ENCODE measurements at regions not wholly inside any gene's neighbourhood (a gene's known extent, or its start where the extent isn't known, plus 50 kb on each side); places are given as distances from the start of the nearest gene placed in this dataset.

DNA sequence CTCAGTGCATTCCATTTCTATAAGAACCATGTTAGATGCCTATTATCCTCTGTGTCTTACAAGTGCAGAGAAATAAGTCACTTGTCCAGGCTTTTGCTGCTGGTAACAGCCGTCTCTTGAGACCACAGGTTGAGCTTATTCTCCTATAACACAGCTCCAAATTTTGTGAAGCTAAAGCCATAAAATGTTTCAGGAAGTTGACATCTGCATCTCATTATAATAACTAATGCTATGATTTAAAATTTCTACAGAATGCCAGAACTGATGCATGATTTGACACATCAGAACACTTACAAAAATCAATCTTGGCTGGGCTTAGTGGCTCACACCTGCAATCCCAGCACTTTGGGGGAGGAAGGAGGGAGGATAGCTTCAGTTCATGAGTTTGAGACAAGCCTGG, 986.9 kb downstream of the TYW1 start:
- H3K4me3 ChIP-seq (replicated peaks; ENCODE audit: low read depth, low read length): no peak overlapping the region
- no peak for DNase-seq (ENCODE audit: low read depth)
- no peak for TF ChIP-seq CTCF (IDR thresholded peaks at IDR 0.05; ENCODE audit: low read length, missing control alignments)

GRCh38 chr7:67984326-67984725, 987.7 kb downstream of the TYW1 start:
- no peak overlapping the region for H3K4me3 ChIP-seq (replicated peaks; ENCODE audit: low read depth, low read length)

GRCh38 chr7:67989142-67989541, 992.5 kb downstream of the TYW1 start:
- no peak overlapping the region for H3K4me3 ChIP-seq (replicated peaks; ENCODE audit: low read depth, low read length)
- DNase-seq (ENCODE audit: low read depth): no peak
- TF ChIP-seq CTCF (IDR thresholded peaks at IDR 0.05; ENCODE audit: low read length, missing control alignments): no peak

More at GRCh38 chr7:67984326-67984725, 987.7 kb downstream of the TYW1 start:
- TF ChIP-seq CTCF (IDR thresholded peaks at IDR 0.05; ENCODE audit: low read length, missing control alignments): no peak
- DNase-seq (ENCODE audit: low read depth): no peak

DNA sequence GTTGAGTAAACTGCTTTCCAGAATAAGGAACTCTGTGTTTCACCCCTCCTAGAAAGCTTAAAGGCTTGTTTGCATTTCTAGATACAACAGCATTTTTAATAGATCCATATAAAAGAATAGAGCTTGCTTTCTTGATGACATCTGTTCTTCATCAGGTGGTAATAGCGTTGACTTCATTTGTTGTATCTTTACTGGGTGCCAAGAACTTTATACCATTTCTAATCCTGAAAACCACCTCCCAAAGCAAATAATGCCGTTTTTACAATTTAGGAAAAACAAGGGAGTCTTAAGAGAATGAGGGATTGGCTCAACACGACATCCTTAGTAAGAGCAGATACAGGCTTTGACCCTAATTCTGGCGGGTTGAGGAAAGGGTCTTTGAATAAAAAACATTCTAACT, 993.4 kb downstream of the TYW1 start:
- no peak for DNase-seq (ENCODE audit: low read depth)
- H3K4me3 ChIP-seq (replicated peaks; ENCODE audit: low read depth, low read length): no peak overlapping the region
- TF ChIP-seq CTCF (IDR thresholded peaks at IDR 0.05; ENCODE audit: low read length, missing control alignments): no peak

DNA sequence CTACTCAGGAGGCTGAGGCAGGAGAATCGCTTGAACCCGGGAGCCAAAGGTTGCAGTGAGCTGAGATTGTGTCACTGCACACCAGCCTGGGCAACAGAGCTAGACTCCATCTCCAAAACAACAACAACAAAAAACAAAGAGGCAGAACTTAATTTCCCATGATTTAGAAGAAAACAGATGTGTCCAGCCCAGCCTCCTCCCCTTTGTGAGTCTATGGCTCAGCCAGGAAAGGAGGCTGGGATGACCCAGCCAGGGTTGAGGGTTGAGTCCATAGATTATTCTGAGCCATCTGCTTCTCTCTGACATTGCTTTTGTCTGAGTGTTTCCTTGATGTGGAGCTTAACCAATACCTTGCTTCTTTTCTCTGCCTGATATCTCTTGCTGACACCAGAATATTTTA, 994.1 kb downstream of the TYW1 start:
- no peak overlapping the region for H3K4me3 ChIP-seq (replicated peaks; ENCODE audit: low read depth, low read length)
- TF ChIP-seq CTCF (IDR thresholded peaks at IDR 0.05; ENCODE audit: low read length, missing control alignments): no peak
- no peak for DNase-seq (ENCODE audit: low read depth)

GRCh38 chr7:67992287-67992686, 995.7 kb downstream of the TYW1 start:
- DNase-seq (ENCODE audit: low read depth): no peak
- no peak overlapping the region for H3K4me3 ChIP-seq (replicated peaks; ENCODE audit: low read depth, low read length)
- no peak for TF ChIP-seq CTCF (IDR thresholded peaks at IDR 0.05; ENCODE audit: low read length, missing control alignments)

DNA sequence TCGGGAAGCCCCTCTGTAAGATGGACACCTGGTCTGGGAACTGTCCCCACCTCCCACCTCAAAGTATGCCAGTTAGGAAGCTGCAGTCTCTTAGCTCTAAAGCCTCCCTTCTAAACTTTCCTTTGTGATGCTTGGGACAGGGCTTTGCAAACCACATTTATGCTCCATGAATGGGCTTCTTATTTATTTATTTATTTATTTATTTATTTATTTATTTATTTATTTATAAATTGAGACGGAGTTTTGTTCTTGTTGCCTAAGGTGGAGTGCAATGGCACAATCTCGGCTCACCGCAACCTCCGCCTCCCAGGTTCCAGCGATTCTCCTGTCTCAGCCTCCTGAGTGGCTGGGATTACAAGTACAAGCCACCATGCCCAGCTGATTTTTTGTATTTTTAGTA, 1009.4 kb downstream of the TYW1 start:
- TF ChIP-seq CTCF (IDR thresholded peaks at IDR 0.05; ENCODE audit: low read length, missing control alignments): no peak
- DNase-seq (ENCODE audit: low read depth): no peak

More for the DNA sequence above, 1009.4 kb downstream of the TYW1 start:
- no peak overlapping the region for H3K4me3 ChIP-seq (replicated peaks; ENCODE audit: low read depth, low read length)
